GM23248 (cell line): ENCODE measurements at regions not wholly inside any gene's neighbourhood (a gene's known extent, or its start where the extent isn't known, plus 50 kb on each side); places are given as distances from the start of the nearest gene placed in this dataset.
"Not testable (repeated sequence)": the region's sequence is repeated elsewhere in the genome, so short reads cannot be mapped to it uniquely, and the experiment has no call there.

Experiments used
- DNase-seq: peaks from one replicate; pipeline ENCODE4 v3.0.0-alpha.2; 2015
- H2AFZ ChIP-seq: fragments of 200-600 bp; sonication (generic); 2 replicates; pipeline ENCODE4 v1.6.1; 2016; ENCODE audit warnings: antibody characterized with exemption
- H3F3A ChIP-seq: fragments of 200-600 bp; sonication (generic); 2 replicates; pipeline ENCODE4 v1.6.1; 2016; ENCODE audit warnings: mild to moderate bottlenecking, antibody characterized with exemption, mixed run types; ENCODE audit not compliant: insufficient read depth
- H3K27ac ChIP-seq: fragments of 200-600 bp; sonication (generic); 2 replicates; pipeline ENCODE4 v1.5.1; 2016; ENCODE audit warnings: mild to moderate bottlenecking
- H3K27me3 ChIP-seq: fragments of 200-600 bp; sonication (generic); replicated peaks from 2 replicates; pipeline ENCODE4 v1.6.1; 2016; ENCODE audit warnings: mild to moderate bottlenecking; ENCODE audit not compliant: insufficient read depth
- H3K36me3 ChIP-seq: fragments of 200-600 bp; sonication (generic); 2 replicates; pipeline ENCODE4 v1.6.1; 2016; ENCODE audit warnings: low read depth, mild to moderate bottlenecking
- H3K4me1 ChIP-seq: fragments of 200-600 bp; sonication (generic); 2 replicates; pipeline ENCODE4 v1.6.1; 2016; ENCODE audit warnings: mild to moderate bottlenecking; ENCODE audit not compliant: insufficient read depth
- H3K4me2 ChIP-seq: fragments of 200-600 bp; sonication (generic); one replicate; pipeline ENCODE4 v1.6.1; 2016; ENCODE audit warnings: mild to moderate bottlenecking; ENCODE audit not compliant: unreplicated experiment
- H3K4me3 ChIP-seq: fragments of 200-600 bp; sonication (generic); 2 replicates; pipeline ENCODE4 v1.5.1; 2016; ENCODE audit warnings: mild to moderate bottlenecking
- H3K79me2 ChIP-seq: fragments of 200-600 bp; sonication (generic); 2 replicates; pipeline ENCODE4 v1.6.1; 2016; ENCODE audit warnings: mild to moderate bottlenecking; ENCODE audit not compliant: insufficient read depth
- H3K9ac ChIP-seq: fragments of 200-600 bp; sonication (generic); 2 replicates; pipeline ENCODE4 v1.6.1; 2016; ENCODE audit warnings: mild to moderate bottlenecking
- H3K9me2 ChIP-seq: fragments of 200-600 bp; sonication (generic); 2 replicates; pipeline ENCODE4 v1.6.1; 2016; ENCODE audit warnings: mixed run types, mild to moderate bottlenecking, moderate library complexity; ENCODE audit not compliant: insufficient read depth
- H3K9me3 ChIP-seq: fragments of 200-600 bp; sonication (generic); one replicate; pipeline ENCODE4 v1.6.1; 2017; ENCODE audit warnings: low read depth
- H4K20me1 ChIP-seq: fragments of 200-600 bp; sonication (generic); 2 replicates; pipeline ENCODE4 v1.6.0; 2016; ENCODE audit not compliant: insufficient read depth
- EZH2 ChIP-seq: fragments of 200-600 bp; sonication (generic); IDR thresholded peaks from 2 replicates; pipeline ENCODE4 v1.6.1; 2018; ENCODE audit warnings: antibody characterized with exemption, mild to moderate bottlenecking; ENCODE audit not compliant: insufficient read depth, poor library complexity, severe bottlenecking
- EZH2phosphoT487 ChIP-seq: fragments of 200-600 bp; sonication (generic); IDR thresholded peaks from 2 replicates; pipeline ENCODE4 v1.6.1; 2018; ENCODE audit warnings: antibody characterized with exemption, moderate library complexity, mild to moderate bottlenecking, low read depth; ENCODE audit not compliant: insufficient read depth
- WGBS, 2 experiments: methylation state at CpG; one replicate each; pipeline ENCODE4 v1.1.6; 2015 to 2017; ENCODE audit warnings: low lambda C conversion rate in 2 of 2, low coverage in 1 of 2; ENCODE audit errors: missing lambda C conversion rate in 2 of 2; 5-methylcytosine and 5-hydroxymethylcytosine counted together
- in situ Hi-C: fragments of 300-500 bp; cut with MboI; formaldehyde crosslinking; loops from 2 replicates; pipeline ENCODE4 v1.15.0; 2020

GRCh38 chr6:68502946-68503345, 132.1 kb upstream of the ADGRB3 start:
- Histone ChIP-seq H3K27ac (no peak overlapping the region), H3K9me3 (no peaks in the 10 kb centered on the region), H2AFZ (no peak overlapping the region), H3K9me2 (no peaks in the 10 kb centered on the region), H3F3A (no peaks in the 10 kb centered on the region), H3K4me2 (no peak overlapping the region), H3K79me2 (no peaks in the 10 kb centered on the region), H3K36me3 (no peaks in the 10 kb centered on the region), H3K9ac (no peak overlapping the region), H3K4me1 (no peaks in the 10 kb centered on the region), H3K27me3 (no peaks in the 10 kb centered on the region), H3K4me3 (no peak overlapping the region), H4K20me1 (no peaks in the 10 kb centered on the region)
- 45 to 59% methylated on average over 1 of the region's 1 CpG for WGBS, 2 experiments
- in situ Hi-C loops, result no loop called here
- no peak for DNase-seq
- TF ChIP-seq EZH2 (no peak), EZH2phosphoT487 (no peak)

GRCh38 chr6:68497927-68498326, 137.2 kb upstream of the ADGRB3 start:
- no peaks in the 10 kb centered on the region for H3K4me1 ChIP-seq
- H3K4me3 ChIP-seq, result no peak overlapping the region
- WGBS, 2 experiments, result 20 to 41% methylated on average over 1 of the region's 1 CpG
- no peak overlapping the region for H3K4me2 ChIP-seq
- H4K20me1 ChIP-seq, result no peaks in the 10 kb centered on the region
- no peaks in the 10 kb centered on the region for H3K36me3 ChIP-seq
- DNase-seq, result no peak
- H3K27me3 ChIP-seq, result no peaks in the 10 kb centered on the region
- no peaks in the 10 kb centered on the region for H3K9me3 ChIP-seq
- in situ Hi-C loops, result no loop called here
- H3F3A ChIP-seq, result no peaks in the 10 kb centered on the region
- no peak overlapping the region for H3K27ac ChIP-seq
- H3K79me2 ChIP-seq, result no peaks in the 10 kb centered on the region
- H3K9ac ChIP-seq, result no peak overlapping the region
- no peaks in the 10 kb centered on the region for H3K9me2 ChIP-seq
- TF ChIP-seq EZH2 (no peak), EZH2phosphoT487 (no peak)
- no peak overlapping the region for H2AFZ ChIP-seq

GRCh38 chr6:68494880-68495279, 140.2 kb upstream of the ADGRB3 start:
- H3K9me2 ChIP-seq, H3K27me3 ChIP-seq, H3K4me2 ChIP-seq, H4K20me1 ChIP-seq, H2AFZ ChIP-seq, H3K4me3 ChIP-seq, in situ Hi-C loops, H3K9ac ChIP-seq, H3F3A ChIP-seq, H3K4me1 ChIP-seq, H3K9me3 ChIP-seq, H3K27ac ChIP-seq, H3K36me3 ChIP-seq, DNase-seq, H3K79me2 ChIP-seq: not testable (repeated sequence)
- WGBS, 2 experiments, result 30 to 32% methylated on average over 3 of the region's 3 CpGs

- TF ChIP-seq EZH2 (no peak), EZH2phosphoT487 (no peak)
- in situ Hi-C loops, result no loop called here
- no peaks in the 10 kb centered on the region for H3F3A ChIP-seq
These were observed 158.5 kb upstream of the ADGRB3 start for GRCh38 chr6:68476611-68477010.

GRCh38 chr6:68473433-68474210, 161.5 kb upstream of the ADGRB3 start:
- H3K27ac ChIP-seq, result no peak overlapping the region
- no peaks in the 10 kb centered on the region for H3K9me2 ChIP-seq
- 13 to 20% methylated on average over 5 of the region's 5 CpGs for WGBS, 2 experiments
- no peak overlapping the region for H3K4me3 ChIP-seq
- no peaks in the 10 kb centered on the region for H3K9me3 ChIP-seq
- no peaks in the 10 kb centered on the region for H3K79me2 ChIP-seq
- H3K36me3 ChIP-seq, result no peaks in the 10 kb centered on the region
- TF ChIP-seq EZH2, result no peak
- TF ChIP-seq EZH2phosphoT487, result no peak
- H3K4me2 ChIP-seq, result no peak overlapping the region
- H3K4me1 ChIP-seq, result no peaks in the 10 kb centered on the region
- no peak overlapping the region for H2AFZ ChIP-seq
- H3F3A ChIP-seq, result no peaks in the 10 kb centered on the region
- H3K9ac ChIP-seq, result no peak overlapping the region
- in situ Hi-C loops, result no loop called here
- H3K27me3 ChIP-seq, result no peaks in the 10 kb centered on the region
- no peaks in the 10 kb centered on the region for H4K20me1 ChIP-seq
- no peak for DNase-seq

More at GRCh38 chr6:68476611-68477010, 158.5 kb upstream of the ADGRB3 start:
- no peak overlapping the region for H3K9ac ChIP-seq
- H3K4me3 ChIP-seq, result no peak overlapping the region
- H3K9me3 ChIP-seq, result no peaks in the 10 kb centered on the region
- H3K4me1 ChIP-seq, result no peaks in the 10 kb centered on the region
- no peaks in the 10 kb centered on the region for H3K79me2 ChIP-seq
- H3K27me3 ChIP-seq, result no peaks in the 10 kb centered on the region
- no peaks in the 10 kb centered on the region for H4K20me1 ChIP-seq
- no peak for DNase-seq
- H3K36me3 ChIP-seq, result no peaks in the 10 kb centered on the region
- H3K9me2 ChIP-seq, result no peaks in the 10 kb centered on the region
- H3K27ac ChIP-seq, result no peak overlapping the region
- 8 to 10% methylated on average over 2 of the region's 2 CpGs for WGBS, 2 experiments
- H3K4me2 ChIP-seq, result no peak overlapping the region
- H2AFZ ChIP-seq, result no peak overlapping the region
